ENCODE measurements at regions not wholly inside any gene's neighbourhood (a gene's known extent, or its start where the extent isn't known, plus 50 kb on each side); places are given as distances from the start of the nearest gene placed in this dataset.

GRCh38 chr9:134265078-134265477 lies 61.2 kb upstream of the RXRA start:
- TF ChIP-seq USF2 (IDR thresholded peaks at IDR 0.05; ENCODE audit: low read length) (no peak), CHD7 (IDR thresholded peaks at IDR 0.05; ENCODE audit: insufficient replicate concordance, low read length) (no peak), CTCF (IDR thresholded peaks at IDR 0.05; ENCODE audit: control extremely low read depth in 1 of 3, insufficient read depth in 1 of 3, low read depth in 1 of 3, low read length in 3 of 3) (no peak), TBP (IDR thresholded peaks at IDR 0.05; ENCODE audit: low read depth, low read length) (no peak), TAF1 (IDR thresholded peaks at IDR 0.05; ENCODE audit: low read depth, low read length) (no peak), ZNF274 (IDR thresholded peaks at IDR 0.05; ENCODE audit: borderline replicate concordance, extremely low read depth, low read length) (no peak), SRF (IDR thresholded peaks at IDR 0.05; ENCODE audit: low read depth, low read length) (no peak), EGR1 (IDR thresholded peaks at IDR 0.05; ENCODE audit: borderline replicate concordance, low read depth, low read length) (no peak), POLR2AphosphoS5 (IDR thresholded peaks at IDR 0.05; ENCODE audit: low read depth, low read length) (no peak), BRCA1 (IDR thresholded peaks at IDR 0.05; ENCODE audit: low read depth, low read length) (no peak), POLR2A (IDR thresholded peaks at IDR 0.05; ENCODE audit: control extremely low read depth in 1 of 2, low read depth in 2 of 2, low read length in 2 of 2) (no peak)
